H1 (cell line): ENCODE measurements at regions not wholly inside any gene's neighbourhood (a gene's known extent, or its start where the extent isn't known, plus 50 kb on each side); places are given as distances from the start of the nearest gene placed in this dataset.

Experiments
- BCL11A ChIP-seq, 2 experiments: IDR thresholded peaks; one replicate each; pipeline ENCODE4 v1.6.1; 2011; ENCODE audit warnings: low read depth in 2 of 2, low read length in 2 of 2, mild to moderate bottlenecking in 2 of 2
- CEBPB ChIP-seq: IDR thresholded peaks from 2 replicates; pipeline ENCODE4 v1.6.1; 2012; ENCODE audit warnings: low read depth, low read length
- CHD1 ChIP-seq: IDR thresholded peaks from 2 replicates; pipeline ENCODE4 v1.6.1; 2012; ENCODE audit warnings: low read depth, low read length, improper control_type of control experiment
- CTCF ChIP-seq, 3 experiments: IDR thresholded peaks; 1 replicate in 2 of 3; 2 replicates in 1 of 3; pipeline versions ENCODE4 v1.5.1 to v1.6.1; 2011; ENCODE audit warnings: low read length in 3 of 3, mild to moderate bottlenecking in 3 of 3, inconsistent platforms in 2 of 3, low read depth in 1 of 3, moderate library complexity in 1 of 3; ENCODE audit not compliant: insufficient read depth in 1 of 3; ENCODE audit errors: control extremely low read depth in 1 of 3
- EZH2 ChIP-seq: fragments of 200-600 bp; sonication (generic); IDR thresholded peaks from 2 replicates; pipeline ENCODE4 v1.7.1; 2012; ENCODE audit warnings: low read depth, mild to moderate bottlenecking, moderate library complexity, low read length, inconsistent platforms; ENCODE audit not compliant: severe bottlenecking
- MAFK ChIP-seq: IDR thresholded peaks from 2 replicates; pipeline ENCODE4 v1.6.1; 2012; ENCODE audit warnings: low read depth, mild to moderate bottlenecking, improper control_type of control experiment, low read length
- POLR2A ChIP-seq, 2 experiments: IDR thresholded peaks; 1 replicate in 1 of 2; 2 replicates in 1 of 2; pipeline ENCODE4 v1.6.1; 2011; ENCODE audit warnings: low read depth in 2 of 2, low read length in 2 of 2, mild to moderate bottlenecking in 2 of 2; ENCODE audit errors: control extremely low read depth in 1 of 2
- POLR2AphosphoS5 ChIP-seq: IDR thresholded peaks from 2 replicates; pipeline ENCODE4 v1.6.1; 2011; ENCODE audit warnings: low read depth, low read length
- SIRT6 ChIP-seq: IDR thresholded peaks from one replicate; pipeline ENCODE4 v1.7.1; 2012; ENCODE audit warnings: low read length, inconsistent platforms
- SP4 ChIP-seq: IDR thresholded peaks from 2 replicates; pipeline ENCODE4 v1.6.1; 2012; ENCODE audit warnings: low read length, inconsistent platforms
- SRF ChIP-seq: IDR thresholded peaks from 2 replicates; pipeline ENCODE4 v1.6.1; 2011; ENCODE audit warnings: mild to moderate bottlenecking, low read depth, low read length, moderate library complexity
- USF2 ChIP-seq: IDR thresholded peaks from 2 replicates; pipeline ENCODE4 v1.6.1; 2011; ENCODE audit warnings: low read length, improper control_type of control experiment
- ZNF274 ChIP-seq: IDR thresholded peaks from 2 replicates; pipeline ENCODE4 v1.7.0; 2012; ENCODE audit warnings: low read length, borderline replicate concordance; ENCODE audit errors: extremely low read depth

GRCh38 chr2:238562446-238562845, 135.7 kb downstream of the ASB1 start:
- TF ChIP-seq SIRT6: no peak
- no peak for TF ChIP-seq POLR2AphosphoS5
- no peak for TF ChIP-seq CTCF (IDR thresholded peaks at IDR 0.05; ENCODE audit: control extremely low read depth in 1 of 3, insufficient read depth in 1 of 3, low read depth in 1 of 3, low read length in 3 of 3)
- no peak for TF ChIP-seq CEBPB
- no peak for TF ChIP-seq MAFK
- no peak for TF ChIP-seq SRF
- TF ChIP-seq POLR2A (IDR thresholded peaks at IDR 0.05; ENCODE audit: control extremely low read depth in 1 of 2, low read depth in 2 of 2, low read length in 2 of 2): no peak
- TF ChIP-seq ZNF274: no peak
- TF ChIP-seq CHD1: no peak
- no peak for TF ChIP-seq USF2
- TF ChIP-seq SP4: no peak
- TF ChIP-seq BCL11A (IDR thresholded peaks at IDR 0.05; ENCODE audit: low read depth in 2 of 2, low read length in 2 of 2): no peak
- TF ChIP-seq EZH2: no peak
